ENCODE measurements at regions not wholly inside any gene's neighbourhood (a gene's known extent, or its start where the extent isn't known, plus 50 kb on each side); places are given as distances from the start of the nearest gene placed in this dataset.

- TF ChIP-seq CBFB (CRISPR knock-in tag; IDR thresholded peaks at IDR 0.05) (no peak), NR2F1 (CRISPR knock-in tag; IDR thresholded peaks at IDR 0.05) (no peak), ZFP36 (IDR thresholded peaks at IDR 0.05; ENCODE audit: borderline replicate concordance, low read depth, low read length, partially characterized antibody) (no peak), ZNF230 (CRISPR knock-in tag; IDR thresholded peaks at IDR 0.05) (no peak), RXRA (CRISPR knock-in tag; IDR thresholded peaks at IDR 0.05) (no peak), FOXK2 (IDR thresholded peaks at IDR 0.05) (no peak), GABPA (IDR thresholded peaks at IDR 0.05; ENCODE audit: low read depth, low read length) (no peak), GABPA (CRISPR knock-in tag; IDR thresholded peaks at IDR 0.05; ENCODE audit: low read depth) (no peak), CTCF (CRISPR knock-in tag; IDR thresholded peaks at IDR 0.05) (no peak), ZNF337 (CRISPR knock-in tag; IDR thresholded peaks at IDR 0.05; ENCODE audit: borderline replicate concordance, low read depth) (no peak), RARA (CRISPR knock-in tag; IDR thresholded peaks at IDR 0.05) (no peak), TEF (CRISPR knock-in tag; IDR thresholded peaks at IDR 0.05) (no peak), NFRKB (IDR thresholded peaks at IDR 0.05) (no peak)
Observed at GRCh38 chr10:90561666-90562065, 296.2 kb downstream of the HTR7 start.

All from HepG2 (cell line).